Tibial nerve (tissue), 4 donors: ENCODE measurements at regions not wholly inside any gene's neighbourhood (a gene's known extent, or its start where the extent isn't known, plus 50 kb on each side); places are given as distances from the start of the nearest gene placed in this dataset.

ENCODE experiments used
- DNase-seq, 2 donors: peaks; one replicate each; pipeline ENCODE4 v3.0.0-alpha.2; 2019; ENCODE audit warnings: low spot score in 2 of 2
- H3K27ac ChIP-seq, 4 donors: fragments of 200-600 bp; sonication (generic) in 3 of 4; one replicate each; pipeline ENCODE4 v1.5.1; 2017 to 2019; ENCODE audit warnings: mild to moderate bottlenecking in 1 of 4
- H3K27me3 ChIP-seq, 2 donors: fragments of 200-600 bp; sonication (generic) in 1 of 2; one replicate each; pipeline versions ENCODE4 v1.5.1 to v1.6.0; 2017 to 2019
- H3K36me3 ChIP-seq, 3 donors: fragments of 200-600 bp; sonication (generic); one replicate each; pipeline ENCODE4 v1.5.1; 2018 to 2019
- H3K4me1 ChIP-seq, 4 donors: fragments of 200-600 bp; sonication (generic) in 3 of 4; one replicate each; pipeline ENCODE4 v1.5.1; 2017 to 2019
- H3K4me3 ChIP-seq, 4 donors: fragments of 200-600 bp; sonication (generic) in 3 of 4; one replicate each; pipeline ENCODE4 v1.5.1; 2017 to 2019; ENCODE audit warnings: mild to moderate bottlenecking in 1 of 4, moderate library complexity in 1 of 4
- H3K9me3 ChIP-seq, 4 donors: fragments of 200-600 bp; sonication (generic) in 3 of 4; one replicate each; pipeline ENCODE4 v1.5.1; 2017 to 2019
- EP300 ChIP-seq, 2 donors: sonication (generic); formaldehyde crosslinking; IDR thresholded peaks; one replicate each; pipeline ENCODE4 v1.6.1; 2017; ENCODE audit warnings: antibody characterized with exemption in 2 of 2, mild to moderate bottlenecking in 1 of 2
- POLR2A ChIP-seq, 2 donors: fragments of 450-650 bp; IDR thresholded peaks; one replicate each; pipeline ENCODE4 v1.6.1; 2017; ENCODE audit warnings: antibody characterized with exemption in 2 of 2, mild to moderate bottlenecking in 2 of 2, moderate library complexity in 2 of 2
- WGBS, 2 donors: methylation state at CpG; one replicate each; pipeline ENCODE4 v1.1.5; 2018; 5-methylcytosine and 5-hydroxymethylcytosine counted together
- TF ChIP-seq, protein P1 (sequence below), 5 experiments: fragments of 200-600 bp in 3 of 5; fragments of 450-650 bp in 2 of 5; sonication (generic) in 3 of 5; IDR thresholded peaks; one replicate each; pipeline ENCODE4 v1.5.1; 2016 to 2019; ENCODE audit warnings: antibody characterized with exemption in 5 of 5, mild to moderate bottlenecking in 3 of 5, moderate library complexity in 2 of 5

DNA sequence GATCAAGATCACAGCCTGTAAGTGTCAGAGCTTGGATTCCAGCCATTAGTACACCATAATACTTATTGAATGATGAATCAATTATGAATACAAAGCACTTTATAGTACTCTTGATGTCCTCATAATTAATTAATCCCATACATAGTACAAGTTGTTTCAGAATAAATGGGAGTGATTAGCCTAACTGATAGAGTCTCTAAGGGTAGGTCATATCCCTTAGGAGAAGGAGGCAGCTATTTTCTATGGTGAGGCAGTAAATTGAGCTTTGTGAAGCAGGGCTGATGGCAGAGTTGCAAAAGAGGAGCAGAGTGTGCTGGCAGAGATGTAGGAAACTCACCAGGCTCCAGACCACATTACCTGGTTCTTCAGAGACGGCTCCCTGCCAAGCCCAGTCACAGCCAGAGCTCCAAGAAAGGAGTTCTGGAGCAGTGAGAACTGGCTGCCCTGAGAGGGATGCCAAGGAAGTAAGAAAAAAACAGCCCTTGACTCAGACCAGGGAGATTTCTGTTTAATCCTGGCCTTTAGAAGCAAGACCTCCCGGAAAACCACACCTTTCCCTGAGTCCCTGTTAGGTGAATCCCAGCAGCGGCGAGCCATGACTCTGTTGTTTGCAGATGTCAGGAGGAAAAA, 112.9 kb downstream of the SH3TC2 start:
- H3K9me3 ChIP-seq: no peaks in the 10 kb centered on the region
- DNase-seq: no peak
- H3K4me1 ChIP-seq: no peaks in the 10 kb centered on the region
- H3K27me3 ChIP-seq: no peaks in the 10 kb centered on the region
- no peak for TF ChIP-seq EP300 (IDR thresholded peaks at IDR 0.05)
- no peak for TF ChIP-seq POLR2A (IDR thresholded peaks at IDR 0.05)
- TF ChIP-seq, protein P1, sequence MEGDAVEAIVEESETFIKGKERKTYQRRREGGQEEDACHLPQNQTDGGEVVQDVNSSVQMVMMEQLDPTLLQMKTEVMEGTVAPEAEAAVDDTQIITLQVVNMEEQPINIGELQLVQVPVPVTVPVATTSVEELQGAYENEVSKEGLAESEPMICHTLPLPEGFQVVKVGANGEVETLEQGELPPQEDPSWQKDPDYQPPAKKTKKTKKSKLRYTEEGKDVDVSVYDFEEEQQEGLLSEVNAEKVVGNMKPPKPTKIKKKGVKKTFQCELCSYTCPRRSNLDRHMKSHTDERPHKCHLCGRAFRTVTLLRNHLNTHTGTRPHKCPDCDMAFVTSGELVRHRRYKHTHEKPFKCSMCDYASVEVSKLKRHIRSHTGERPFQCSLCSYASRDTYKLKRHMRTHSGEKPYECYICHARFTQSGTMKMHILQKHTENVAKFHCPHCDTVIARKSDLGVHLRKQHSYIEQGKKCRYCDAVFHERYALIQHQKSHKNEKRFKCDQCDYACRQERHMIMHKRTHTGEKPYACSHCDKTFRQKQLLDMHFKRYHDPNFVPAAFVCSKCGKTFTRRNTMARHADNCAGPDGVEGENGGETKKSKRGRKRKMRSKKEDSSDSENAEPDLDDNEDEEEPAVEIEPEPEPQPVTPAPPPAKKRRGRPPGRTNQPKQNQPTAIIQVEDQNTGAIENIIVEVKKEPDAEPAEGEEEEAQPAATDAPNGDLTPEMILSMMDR (IDR thresholded peaks at IDR 0.05): no peak
- no peaks in the 10 kb centered on the region for H3K36me3 ChIP-seq
- 66 to 67% methylated on average over 4 of the region's 4 CpGs for WGBS, 2 donors
- H3K27ac ChIP-seq: no peak overlapping the region
- no peak overlapping the region for H3K4me3 ChIP-seq

DNA sequence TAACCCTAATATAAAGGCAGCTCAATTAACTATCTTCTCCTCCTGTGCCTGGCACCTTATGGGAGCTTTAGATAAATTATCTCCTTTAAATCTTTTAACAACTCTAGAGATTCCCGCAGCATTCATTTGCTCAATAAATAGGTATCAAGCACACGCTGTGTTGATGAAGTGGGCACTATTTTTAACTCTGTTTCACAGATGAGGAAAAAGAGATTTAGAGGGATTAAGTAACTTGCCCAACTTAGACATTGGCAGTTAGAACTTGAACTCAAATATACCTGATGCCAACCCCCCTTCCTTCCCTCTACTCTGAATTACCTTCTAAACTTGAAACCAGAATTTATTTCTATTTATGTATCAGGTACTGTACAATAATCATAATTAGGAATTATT, 112.4 kb downstream of the SH3TC2 start:
- DNase-seq: no peak
- no peak overlapping the region for H3K27ac ChIP-seq
- WGBS, 2 donors: 86 to 87% methylated on average over 2 of the region's 2 CpGs
- TF ChIP-seq POLR2A (IDR thresholded peaks at IDR 0.05): no peak
- TF ChIP-seq, protein P1 (IDR thresholded peaks at IDR 0.05): no peak
- no peak for TF ChIP-seq EP300 (IDR thresholded peaks at IDR 0.05)
- no peaks in the 10 kb centered on the region for H3K4me1 ChIP-seq
- no peak overlapping the region for H3K4me3 ChIP-seq
- no peaks in the 10 kb centered on the region for H3K9me3 ChIP-seq
- H3K27me3 ChIP-seq: no peaks in the 10 kb centered on the region
- H3K36me3 ChIP-seq: no peaks in the 10 kb centered on the region

DNA sequence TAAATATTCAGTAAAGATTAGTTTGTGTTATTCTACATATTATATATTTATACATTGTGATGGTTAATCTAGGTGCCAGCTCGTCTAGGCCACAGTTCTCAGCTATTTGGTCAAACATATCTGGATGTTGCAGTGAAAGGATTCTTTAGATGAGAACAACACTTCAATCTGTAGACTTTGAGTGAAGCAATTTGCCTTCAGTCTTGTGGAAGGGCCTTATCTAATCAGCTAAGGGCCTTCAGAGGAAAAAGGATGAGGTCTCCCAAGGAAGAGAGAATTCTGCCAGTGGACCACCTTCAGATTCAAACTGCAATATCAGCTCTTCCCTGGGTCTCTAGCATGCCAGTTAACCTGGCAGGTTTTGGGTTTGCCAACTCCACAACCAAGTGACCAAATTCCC, 112.0 kb downstream of the SH3TC2 start:
- H3K4me1 ChIP-seq: no peaks in the 10 kb centered on the region
- no peaks in the 10 kb centered on the region for H3K36me3 ChIP-seq
- no peak overlapping the region for H3K4me3 ChIP-seq
- H3K9me3 ChIP-seq: no peaks in the 10 kb centered on the region
- TF ChIP-seq POLR2A (IDR thresholded peaks at IDR 0.05) (no peak), EP300 (IDR thresholded peaks at IDR 0.05) (no peak)
- TF ChIP-seq, protein P1 (IDR thresholded peaks at IDR 0.05): no peak
- H3K27ac ChIP-seq: no peak overlapping the region
- H3K27me3 ChIP-seq: no peaks in the 10 kb centered on the region
- no peak for DNase-seq
- 83 to 96% methylated on average over 1 of the region's 1 CpG for WGBS, 2 donors

DNA sequence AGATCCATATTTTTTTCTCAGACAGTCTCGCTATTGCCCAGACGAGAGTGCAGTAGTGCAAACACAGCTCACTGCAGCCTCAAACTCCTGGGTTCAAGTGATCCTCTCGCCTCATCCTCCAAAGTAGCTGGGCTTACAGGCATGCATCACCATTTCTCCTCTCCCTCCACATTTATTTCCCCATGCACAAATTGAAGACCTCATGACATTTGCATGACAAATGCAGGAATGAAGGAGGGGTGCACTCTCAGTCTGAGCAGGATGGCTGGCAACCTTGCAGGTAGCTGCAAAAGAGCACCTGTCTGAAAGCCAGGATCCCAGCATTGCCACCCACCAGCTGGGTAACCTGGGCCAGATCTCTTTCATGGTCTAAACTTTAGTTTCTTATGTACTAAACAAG, 111.2 kb downstream of the SH3TC2 start:
- H3K36me3 ChIP-seq: no peaks in the 10 kb centered on the region
- no peaks in the 10 kb centered on the region for H3K9me3 ChIP-seq
- no peak overlapping the region for H3K27ac ChIP-seq
- DNase-seq: no peak
- 79 to 87% methylated on average over 3 of the region's 3 CpGs for WGBS, 2 donors
- TF ChIP-seq, protein P1 (IDR thresholded peaks at IDR 0.05): no peak
- TF ChIP-seq EP300 (IDR thresholded peaks at IDR 0.05): no peak
- TF ChIP-seq POLR2A (IDR thresholded peaks at IDR 0.05): no peak
- no peaks in the 10 kb centered on the region for H3K27me3 ChIP-seq
- H3K4me1 ChIP-seq: no peaks in the 10 kb centered on the region
- no peak overlapping the region for H3K4me3 ChIP-seq

- H3K27me3 ChIP-seq: no peaks in the 10 kb centered on the region
- H3K4me3 ChIP-seq: no peak overlapping the region
- H3K4me1 ChIP-seq: no peaks in the 10 kb centered on the region
- no peak overlapping the region for H3K27ac ChIP-seq
- no peaks in the 10 kb centered on the region for H3K9me3 ChIP-seq
- no peak for DNase-seq
- WGBS, 2 donors: 37 to 40% methylated on average over 8 of the region's 8 CpGs
- no peak for TF ChIP-seq EP300 (IDR thresholded peaks at IDR 0.05)
- TF ChIP-seq, protein P1 (IDR thresholded peaks at IDR 0.05): no peak
- TF ChIP-seq POLR2A (IDR thresholded peaks at IDR 0.05): no peak
- no peaks in the 10 kb centered on the region for H3K36me3 ChIP-seq
Measured at GRCh38 chr5:148952097-148952867, 110.6 kb downstream of the SH3TC2 start.
